ENCODE measurements at regions not wholly inside any gene's neighbourhood (a gene's known extent, or its start where the extent isn't known, plus 50 kb on each side); places are given as distances from the start of the nearest gene placed in this dataset.

GRCh38 chr5:135196483-135196882, 162.5 kb upstream of the PITX1 start:
- Histone ChIP-seq H3K36me3 (ENCODE audit: control insufficient read depth, insufficient read depth, low read length) (no peaks in the 10 kb centered on the region), H3K4me3 (ENCODE audit: extremely low read depth, insufficient read depth, low read length, poor library complexity, severe bottlenecking) (no peak overlapping the region), H3K27ac (ENCODE audit: low read depth, low read length, severe bottlenecking) (no peak overlapping the region), H3K4me1 (ENCODE audit: control insufficient read depth, insufficient read depth, low read length, poor library complexity, severe bottlenecking) (peaks cover 31% of the 10 kb centered on the region), H3K9me3 (ENCODE audit: control insufficient read depth, low read length) (no peaks in the 10 kb centered on the region)
- no CpG with 5 or more reads among the region's 1 CpG for WGBS, 2 experiments (ENCODE audit: insufficient coverage in 2 of 2)

GRCh38 chr5:135195270-135195608, 161.2 kb upstream of the PITX1 start:
- 77 to 80% methylated on average over 2 of the region's 3 CpGs for WGBS, 2 experiments (ENCODE audit: insufficient coverage in 2 of 2)
- H3K27ac ChIP-seq (ENCODE audit: low read depth, low read length, severe bottlenecking), result no peak overlapping the region
- no peaks in the 10 kb centered on the region for H3K36me3 ChIP-seq (ENCODE audit: control insufficient read depth, insufficient read depth, low read length)
- no peak overlapping the region for H3K4me3 ChIP-seq (ENCODE audit: extremely low read depth, insufficient read depth, low read length, poor library complexity, severe bottlenecking)
- peaks cover 40% of the 10 kb centered on the region for H3K4me1 ChIP-seq (ENCODE audit: control insufficient read depth, insufficient read depth, low read length, poor library complexity, severe bottlenecking)
- H3K9me3 ChIP-seq (ENCODE audit: control insufficient read depth, low read length), result no peaks in the 10 kb centered on the region

DNA sequence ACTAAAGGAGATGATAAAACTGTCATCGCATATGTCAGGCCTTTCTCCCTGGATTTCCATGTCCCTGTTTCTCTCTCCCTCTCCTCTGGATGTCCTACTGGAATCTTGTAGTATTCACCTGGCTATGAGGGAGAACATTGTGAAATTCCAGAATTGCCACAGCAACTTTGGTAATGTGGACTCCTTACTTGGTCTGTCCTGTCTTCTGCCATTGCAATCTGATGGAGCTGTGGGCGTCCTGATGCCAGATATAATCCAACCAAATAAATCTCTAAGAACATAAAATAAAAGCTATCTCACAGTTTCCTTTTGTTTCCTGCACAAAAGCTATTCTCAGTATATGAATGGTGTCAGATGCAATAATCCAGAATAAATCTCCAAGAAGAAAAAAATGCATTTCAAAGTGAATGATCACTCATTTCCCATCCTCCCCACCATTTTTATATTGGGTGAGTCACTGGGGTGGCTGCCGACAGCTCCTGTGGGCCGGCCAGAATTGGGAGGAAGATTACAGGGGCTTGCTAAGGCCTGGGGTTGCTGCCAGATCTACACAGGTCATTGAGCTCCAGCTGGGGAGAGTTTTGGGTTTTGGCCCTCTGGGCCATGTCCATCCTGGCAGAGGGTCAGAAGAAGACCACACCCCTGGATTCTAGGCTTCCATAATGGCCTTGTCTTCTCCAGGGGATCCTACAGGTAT, 160.7 kb upstream of the PITX1 start:
- no peaks in the 10 kb centered on the region for H3K9me3 ChIP-seq (ENCODE audit: control insufficient read depth, low read length)
- no peaks in the 10 kb centered on the region for H3K36me3 ChIP-seq (ENCODE audit: control insufficient read depth, insufficient read depth, low read length)
- no peak overlapping the region for H3K4me3 ChIP-seq (ENCODE audit: extremely low read depth, insufficient read depth, low read length, poor library complexity, severe bottlenecking)
- peak overlapping the region; percentile 78 for H3K27ac ChIP-seq (ENCODE audit: low read depth, low read length, severe bottlenecking)
- peaks cover 40% of the 10 kb centered on the region for H3K4me1 ChIP-seq (ENCODE audit: control insufficient read depth, insufficient read depth, low read length, poor library complexity, severe bottlenecking)
- 81 to 100% methylated on average over 2 to 3 of the region's 4 CpGs for WGBS, 2 experiments (ENCODE audit: insufficient coverage in 2 of 2)

- Histone ChIP-seq H3K27ac (ENCODE audit: low read depth, low read length, severe bottlenecking) (peak overlapping the region; percentile 78), H3K9me3 (ENCODE audit: control insufficient read depth, low read length) (no peaks in the 10 kb centered on the region), H3K36me3 (ENCODE audit: control insufficient read depth, insufficient read depth, low read length) (no peaks in the 10 kb centered on the region), H3K4me3 (ENCODE audit: extremely low read depth, insufficient read depth, low read length, poor library complexity, severe bottlenecking) (no peak overlapping the region), H3K4me1 (ENCODE audit: control insufficient read depth, insufficient read depth, low read length, poor library complexity, severe bottlenecking) (peaks cover 40% of the 10 kb centered on the region)
- WGBS, 2 experiments (ENCODE audit: insufficient coverage in 2 of 2), result 58 to 83% methylated on average over 2 of the region's 2 CpGs
These were observed 160.1 kb upstream of the PITX1 start for GRCh38 chr5:135194126-135194488.

- Histone ChIP-seq H3K9me3 (ENCODE audit: control insufficient read depth, low read length) (no peaks in the 10 kb centered on the region), H3K36me3 (ENCODE audit: control insufficient read depth, insufficient read depth, low read length) (no peaks in the 10 kb centered on the region), H3K4me1 (ENCODE audit: control insufficient read depth, insufficient read depth, low read length, poor library complexity, severe bottlenecking) (peaks cover 40% of the 10 kb centered on the region), H3K4me3 (ENCODE audit: extremely low read depth, insufficient read depth, low read length, poor library complexity, severe bottlenecking) (no peak overlapping the region), H3K27ac (ENCODE audit: low read depth, low read length, severe bottlenecking) (peak overlapping the region; percentile 78)
- 67 to 89% methylated on average over 1 to 5 of the region's 8 CpGs for WGBS, 2 experiments (ENCODE audit: insufficient coverage in 2 of 2)
These were observed 159.4 kb upstream of the PITX1 start for GRCh38 chr5:135193213-135194125.

DNA sequence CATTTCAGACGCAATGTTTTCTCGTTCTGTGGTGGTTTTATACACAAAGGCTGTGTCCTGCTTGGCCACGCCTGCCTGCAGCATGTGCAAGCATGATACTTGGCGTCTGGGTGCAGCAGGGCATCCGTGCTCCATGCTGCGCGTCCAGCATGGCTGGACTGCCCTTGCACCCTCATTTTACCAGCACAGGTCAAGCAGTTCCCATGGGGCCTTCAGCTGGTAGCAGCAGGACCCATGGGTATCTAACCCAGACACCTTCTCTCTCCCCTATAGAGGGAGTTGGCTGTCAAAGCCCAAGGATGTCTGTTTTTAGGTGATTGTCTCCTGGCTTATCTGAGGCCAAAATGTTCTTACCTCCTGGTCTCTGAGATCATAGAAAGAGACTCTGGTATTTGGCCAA, 158.3 kb upstream of the PITX1 start:
- Histone ChIP-seq H3K4me1 (ENCODE audit: control insufficient read depth, insufficient read depth, low read length, poor library complexity, severe bottlenecking) (peaks cover 40% of the 10 kb centered on the region), H3K36me3 (ENCODE audit: control insufficient read depth, insufficient read depth, low read length) (no peaks in the 10 kb centered on the region), H3K4me3 (ENCODE audit: extremely low read depth, insufficient read depth, low read length, poor library complexity, severe bottlenecking) (no peak overlapping the region), H3K9me3 (ENCODE audit: control insufficient read depth, low read length) (no peaks in the 10 kb centered on the region), H3K27ac (ENCODE audit: low read depth, low read length, severe bottlenecking) (no peak overlapping the region)
- 96 to 100% methylated on average over 6 to 7 of the region's 7 CpGs for WGBS, 2 experiments (ENCODE audit: insufficient coverage in 2 of 2)

DNA sequence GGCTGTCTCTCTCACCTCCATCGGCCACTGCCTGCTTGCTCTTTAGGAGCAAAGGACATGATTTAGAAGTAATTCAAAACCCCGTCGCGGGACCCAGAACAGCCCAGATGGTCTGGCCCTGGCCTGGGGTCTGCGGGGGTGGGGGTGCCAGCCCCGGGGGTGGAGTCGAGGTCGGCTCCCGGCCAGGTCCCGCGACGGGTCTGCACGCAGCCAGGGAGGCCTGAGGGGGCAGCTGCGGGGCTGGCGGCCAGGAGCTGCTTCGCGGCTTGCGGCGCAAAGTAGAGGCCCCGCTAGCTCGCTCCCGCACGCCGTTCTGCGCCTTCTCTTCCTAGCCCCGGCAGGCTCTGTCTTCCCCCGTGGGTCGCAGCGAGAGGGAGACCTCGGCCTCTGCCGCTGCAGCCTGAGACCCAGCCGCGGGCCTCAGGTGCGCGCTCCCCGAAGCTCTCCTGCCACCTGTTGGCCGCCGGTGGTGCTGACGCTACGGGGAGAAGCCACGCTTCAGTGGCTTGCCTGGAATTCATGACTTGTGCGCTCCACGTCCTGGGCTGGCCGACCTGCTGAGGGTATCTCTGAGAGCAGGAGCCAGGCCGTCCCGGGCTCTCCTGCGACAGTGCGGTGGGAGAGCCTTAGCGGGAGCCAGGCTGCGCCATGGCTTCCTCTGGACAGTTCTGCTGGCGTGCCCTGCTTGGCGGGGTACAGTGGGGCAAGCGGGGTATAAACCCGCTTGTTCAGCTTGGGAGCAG, 157.2 kb upstream of the PITX1 start:
- H3K27ac ChIP-seq (ENCODE audit: low read depth, low read length, severe bottlenecking), result no peak overlapping the region
- no peaks in the 10 kb centered on the region for H3K36me3 ChIP-seq (ENCODE audit: control insufficient read depth, insufficient read depth, low read length)
- H3K4me3 ChIP-seq (ENCODE audit: extremely low read depth, insufficient read depth, low read length, poor library complexity, severe bottlenecking), result peak overlapping the region; percentile 24
- H3K9me3 ChIP-seq (ENCODE audit: control insufficient read depth, low read length), result no peaks in the 10 kb centered on the region
- WGBS, 2 experiments (ENCODE audit: insufficient coverage in 2 of 2), result 12 to 13% methylated on average over 48 to 53 of the region's 54 CpGs
- H3K4me1 ChIP-seq (ENCODE audit: control insufficient read depth, insufficient read depth, low read length, poor library complexity, severe bottlenecking), result peaks cover 40% of the 10 kb centered on the region

GRCh38 chr5:135190416-135191083, 156.5 kb upstream of the PITX1 start:
- peak overlapping the region; percentile 13 for H3K27ac ChIP-seq (ENCODE audit: low read depth, low read length, severe bottlenecking)
- 62 to 81% methylated on average over 12 to 14 of the region's 22 CpGs for WGBS, 2 experiments (ENCODE audit: insufficient coverage in 2 of 2)
- H3K4me3 ChIP-seq (ENCODE audit: extremely low read depth, insufficient read depth, low read length, poor library complexity, severe bottlenecking), result peak overlapping the region; percentile 24
- no peaks in the 10 kb centered on the region for H3K9me3 ChIP-seq (ENCODE audit: control insufficient read depth, low read length)
- peaks cover 40% of the 10 kb centered on the region for H3K4me1 ChIP-seq (ENCODE audit: control insufficient read depth, insufficient read depth, low read length, poor library complexity, severe bottlenecking)
- H3K36me3 ChIP-seq (ENCODE audit: control insufficient read depth, insufficient read depth, low read length), result no peaks in the 10 kb centered on the region

- Histone ChIP-seq H3K27ac (ENCODE audit: low read depth, low read length, severe bottlenecking) (no peak overlapping the region), H3K4me3 (ENCODE audit: extremely low read depth, insufficient read depth, low read length, poor library complexity, severe bottlenecking) (no peak overlapping the region), H3K9me3 (ENCODE audit: control insufficient read depth, low read length) (no peaks in the 10 kb centered on the region), H3K4me1 (ENCODE audit: control insufficient read depth, insufficient read depth, low read length, poor library complexity, severe bottlenecking) (peaks cover 30% of the 10 kb centered on the region), H3K36me3 (ENCODE audit: control insufficient read depth, insufficient read depth, low read length) (no peaks in the 10 kb centered on the region)
- whole genome bisulfite sequencing, 2 experiments (ENCODE audit: insufficient coverage in 2 of 2), result 93 to 94% methylated on average over 11 to 12 of the region's 13 CpGs
These were observed 155.0 kb upstream of the PITX1 start for GRCh38 chr5:135189024-135189423.

- H3K36me3 ChIP-seq (ENCODE audit: control insufficient read depth, insufficient read depth, low read length), result no peaks in the 10 kb centered on the region
- no peak overlapping the region for H3K4me3 ChIP-seq (ENCODE audit: extremely low read depth, insufficient read depth, low read length, poor library complexity, severe bottlenecking)
- no peak overlapping the region for H3K27ac ChIP-seq (ENCODE audit: low read depth, low read length, severe bottlenecking)
- no CpG with 5 or more reads among the region's 4 CpGs for WGBS, 2 experiments (ENCODE audit: insufficient coverage in 2 of 2)
- no peaks in the 10 kb centered on the region for H3K9me3 ChIP-seq (ENCODE audit: control insufficient read depth, low read length)
- peaks cover 24% of the 10 kb centered on the region for H3K4me1 ChIP-seq (ENCODE audit: control insufficient read depth, insufficient read depth, low read length, poor library complexity, severe bottlenecking)
These were observed 154.3 kb upstream of the PITX1 start for GRCh38 chr5:135188233-135188914.
